KOPT-K1 (cell line): ENCODE measurements at regions not wholly inside any gene's neighbourhood (a gene's known extent, or its start where the extent isn't known, plus 50 kb on each side); places are given as distances from the start of the nearest gene placed in this dataset.
"Not testable (repeated sequence)": the region's sequence is repeated elsewhere in the genome, so short reads cannot be mapped to it uniquely, and the experiment has no call there.

Experiments used
- H3K27ac ChIP-seq: fragments of 200-600 bp; sonication (generic); 2 replicates; pipeline ENCODE4 v1.5.1; 2016; ENCODE audit warnings: antibody characterized with exemption, mild to moderate bottlenecking, low read depth, low read length; ENCODE audit not compliant: poor library complexity, severe bottlenecking
- H3K36me3 ChIP-seq: fragments of 200-600 bp; sonication (generic); 2 replicates; pipeline ENCODE4 v1.5.1; 2017; ENCODE audit warnings: antibody characterized with exemption, mild to moderate bottlenecking, low read length, moderate library complexity; ENCODE audit not compliant: insufficient read depth
- H3K9me3 ChIP-seq: fragments of 200-600 bp; sonication (generic); 2 replicates; pipeline ENCODE4 v1.5.1; 2017; ENCODE audit warnings: antibody characterized with exemption, low read length, mild to moderate bottlenecking; ENCODE audit not compliant: insufficient read depth, poor library complexity, severe bottlenecking

DNA sequence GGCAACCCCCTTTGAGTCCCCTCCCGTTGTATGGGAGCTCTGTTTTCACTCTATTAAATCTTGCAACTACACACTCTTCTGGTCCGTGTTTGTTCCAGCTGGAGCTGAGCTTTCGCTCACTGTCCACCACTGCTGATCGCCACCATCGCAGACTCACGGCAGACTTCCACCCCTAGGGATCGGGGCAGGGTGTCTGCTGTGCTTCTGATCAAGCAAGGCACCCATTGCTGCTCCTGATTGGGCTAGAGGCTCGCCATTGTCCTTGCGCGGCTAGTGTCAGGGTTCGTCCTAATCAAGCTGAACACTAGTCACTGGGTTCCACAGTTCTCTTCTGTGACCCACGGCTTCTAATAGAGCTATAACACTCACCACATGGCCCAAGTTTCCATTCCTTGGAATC is 442.8 kb downstream of the SLITRK1 start:
- H3K27ac ChIP-seq, H3K9me3 ChIP-seq, H3K36me3 ChIP-seq: not testable (repeated sequence)

DNA sequence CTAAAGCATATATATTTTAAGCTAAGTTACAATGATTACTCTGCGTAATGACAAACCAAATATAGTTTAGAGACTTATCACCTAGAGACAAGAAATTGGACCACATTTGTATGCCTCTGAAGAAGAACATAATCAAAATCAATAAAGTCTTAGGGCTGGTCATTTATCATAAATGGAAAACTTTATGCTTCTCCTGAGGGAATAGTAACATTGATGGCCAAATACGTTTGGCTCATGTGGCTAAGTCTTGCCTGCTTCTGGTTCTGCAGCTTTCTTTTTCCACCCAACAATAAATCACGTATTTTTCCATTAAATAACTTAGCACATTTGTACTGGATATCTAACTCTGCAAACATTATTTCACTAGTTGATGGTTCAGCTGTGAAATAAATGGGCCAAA is 458.4 kb downstream of the SLITRK1 start:
- no peaks in the 10 kb centered on the region for H3K36me3 ChIP-seq
- H3K27ac ChIP-seq = no peak overlapping the region
- no peaks in the 10 kb centered on the region for H3K9me3 ChIP-seq

DNA sequence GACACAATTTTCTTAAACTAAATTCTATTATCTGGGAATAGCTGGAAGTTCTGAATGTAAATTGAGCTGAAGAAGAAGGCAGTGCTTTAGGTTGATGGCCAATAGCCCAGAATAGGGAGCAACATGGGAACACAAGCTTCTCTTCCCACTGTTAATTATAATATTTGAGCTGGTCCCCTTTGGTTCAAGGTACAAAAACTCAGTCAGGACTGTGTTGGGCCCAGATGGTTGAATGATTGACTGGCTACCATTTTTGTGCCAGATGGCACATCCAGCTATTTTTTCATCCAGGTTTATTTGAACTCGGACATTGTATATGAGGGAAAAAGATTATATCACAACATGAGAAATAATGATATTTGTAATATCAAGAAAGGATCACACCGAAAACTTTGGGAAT is 458.9 kb downstream of the SLITRK1 start:
- Histone ChIP-seq H3K36me3 (no peaks in the 10 kb centered on the region), H3K27ac (no peak overlapping the region), H3K9me3 (no peaks in the 10 kb centered on the region)

DNA sequence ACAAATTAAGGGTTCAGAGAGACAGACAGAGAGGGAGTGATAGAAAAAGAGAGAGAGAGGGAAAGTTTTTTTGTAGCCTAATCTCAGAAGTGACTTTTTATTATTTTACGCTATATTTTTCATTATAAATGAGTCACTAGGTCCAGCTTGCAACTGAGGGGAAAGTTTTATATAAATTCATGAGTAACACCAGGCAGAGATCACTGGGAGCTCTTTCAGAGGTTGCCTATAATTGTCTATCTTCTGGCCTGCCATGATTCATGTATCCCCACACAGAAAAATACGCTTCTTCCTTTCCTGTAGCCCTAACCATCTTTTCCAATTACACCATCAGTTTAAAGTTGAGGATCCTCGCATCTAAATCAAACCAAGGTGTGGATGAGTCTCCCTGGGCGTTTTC is 467.9 kb downstream of the SLITRK1 start:
- no peaks in the 10 kb centered on the region for H3K36me3 ChIP-seq
- H3K9me3 ChIP-seq = no peaks in the 10 kb centered on the region
- no peak overlapping the region for H3K27ac ChIP-seq

DNA sequence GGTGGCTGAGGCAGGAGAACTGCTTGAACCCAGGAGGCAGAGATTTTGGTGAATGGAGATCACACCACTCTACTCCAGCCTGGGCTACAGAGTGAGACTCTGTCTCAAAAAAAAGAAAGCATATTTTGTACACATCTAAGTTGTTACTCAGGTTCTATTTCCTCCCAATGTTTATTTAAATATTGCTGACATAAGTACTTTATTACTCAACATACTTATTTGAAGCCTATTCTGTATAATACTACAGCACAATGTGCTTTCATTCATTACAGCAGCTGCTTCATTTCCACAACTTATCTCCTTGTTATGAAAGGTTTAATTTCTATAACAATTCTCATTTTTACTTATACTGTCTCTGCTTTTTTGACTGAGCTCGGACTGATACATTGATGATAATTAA is 495.7 kb downstream of the SLITRK1 start:
- Histone ChIP-seq H3K36me3 (no peaks in the 10 kb centered on the region), H3K27ac (no peak overlapping the region), H3K9me3 (no peaks in the 10 kb centered on the region)

DNA sequence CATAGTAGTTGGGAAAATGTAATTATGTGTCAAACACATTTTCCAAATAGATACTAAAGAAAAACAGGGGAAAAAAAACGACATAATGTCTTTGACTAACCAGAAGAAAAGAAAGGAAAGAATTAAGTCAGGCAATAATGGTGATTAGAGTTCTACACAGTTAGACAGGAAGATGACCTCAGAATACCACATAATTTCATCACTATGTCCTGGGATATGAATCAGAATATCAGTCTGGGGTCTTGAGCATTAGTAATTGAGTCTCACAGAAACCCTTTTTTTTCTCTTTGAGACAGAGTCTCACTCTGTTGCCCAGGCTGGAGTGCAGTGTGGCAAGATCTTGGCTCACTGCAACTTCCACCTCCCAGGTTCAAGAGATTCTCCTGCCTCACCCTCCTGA is 503.4 kb downstream of the SLITRK1 start:
- Histone ChIP-seq H3K36me3 (no peaks in the 10 kb centered on the region), H3K27ac (no peak overlapping the region), H3K9me3 (no peaks in the 10 kb centered on the region)

DNA sequence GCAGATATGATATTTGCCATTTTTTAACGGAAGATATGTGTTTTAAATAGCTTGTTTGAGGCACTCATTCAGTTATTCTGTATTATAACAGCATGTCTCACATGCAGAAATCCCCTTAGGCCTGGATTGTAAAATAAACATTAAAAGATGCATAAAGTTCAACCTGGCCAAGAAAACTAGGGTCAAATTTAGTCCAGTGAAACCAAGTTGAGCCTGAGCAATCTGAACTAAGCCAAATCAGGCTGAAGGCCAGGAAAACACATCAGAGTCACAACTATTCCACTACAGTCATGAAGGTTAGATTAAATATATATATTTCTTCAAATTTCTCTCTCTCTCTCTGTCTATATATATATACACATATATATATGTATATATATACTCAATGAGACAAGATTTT is 504.8 kb downstream of the SLITRK1 start:
- no peaks in the 10 kb centered on the region for H3K36me3 ChIP-seq
- no peak overlapping the region for H3K27ac ChIP-seq
- H3K9me3 ChIP-seq = no peaks in the 10 kb centered on the region

DNA sequence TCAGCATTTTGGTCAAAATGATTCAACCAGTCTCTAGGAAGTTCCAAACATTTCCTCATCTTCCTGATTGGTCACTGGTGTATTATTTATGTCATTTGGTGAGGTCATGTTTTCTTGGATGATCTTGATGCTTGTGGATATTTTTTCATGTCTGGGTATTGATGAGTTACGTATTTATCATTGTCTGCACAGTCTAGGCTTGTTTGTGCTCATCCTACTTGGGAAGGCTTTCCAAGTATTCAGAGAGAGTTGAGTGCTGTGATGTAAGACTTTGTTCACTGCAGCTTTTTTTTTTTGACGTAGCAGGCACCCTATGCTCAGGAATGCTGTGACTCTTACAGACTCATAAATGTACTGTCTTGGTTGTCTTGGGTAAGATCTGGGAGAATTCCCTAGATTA is 509.5 kb downstream of the SLITRK1 start:
- no peaks in the 10 kb centered on the region for H3K9me3 ChIP-seq
- H3K36me3 ChIP-seq = no peaks in the 10 kb centered on the region
- H3K27ac ChIP-seq = no peak overlapping the region

DNA sequence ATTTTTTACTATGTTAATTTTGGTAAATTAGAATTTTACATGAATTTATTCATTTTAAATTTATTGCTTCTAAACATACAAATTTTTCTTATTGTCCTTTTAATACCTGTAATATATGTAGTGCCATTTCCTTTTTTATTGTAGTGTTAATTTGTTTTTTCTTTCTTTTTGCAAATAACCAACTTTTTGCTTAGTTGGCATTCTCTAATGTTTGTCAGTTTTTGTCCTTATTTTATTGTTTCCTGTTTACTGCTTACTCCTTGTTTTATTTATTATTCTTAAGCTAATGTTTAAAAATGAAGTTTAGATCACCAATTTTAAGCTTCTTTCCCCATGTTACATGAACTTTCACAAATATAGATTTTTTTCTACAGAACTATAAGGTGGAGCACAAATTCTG is 516.6 kb downstream of the SLITRK1 start:
- H3K27ac ChIP-seq = no peak overlapping the region
- H3K36me3 ChIP-seq = no peaks in the 10 kb centered on the region
- no peaks in the 10 kb centered on the region for H3K9me3 ChIP-seq

DNA sequence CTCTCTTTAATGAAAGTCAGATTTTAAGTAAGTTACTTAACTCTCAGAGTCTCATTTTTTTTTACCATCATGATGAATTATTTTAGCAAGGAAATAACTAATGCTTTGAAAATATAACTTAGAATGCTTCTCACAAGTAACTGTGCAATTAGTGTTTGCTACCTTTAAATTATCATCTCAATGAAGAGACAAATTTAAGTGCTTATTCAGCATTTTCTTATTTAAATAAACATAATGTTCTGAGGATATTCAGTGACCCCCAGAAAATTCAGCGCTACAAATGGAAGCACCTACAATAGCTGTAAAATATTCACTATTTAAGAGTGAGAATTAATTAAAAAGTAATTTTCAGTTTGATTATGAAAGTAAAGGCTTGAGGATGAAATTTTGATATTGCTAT is 527.2 kb downstream of the SLITRK1 start:
- no peak overlapping the region for H3K27ac ChIP-seq
- H3K36me3 ChIP-seq = no peaks in the 10 kb centered on the region
- no peaks in the 10 kb centered on the region for H3K9me3 ChIP-seq

DNA sequence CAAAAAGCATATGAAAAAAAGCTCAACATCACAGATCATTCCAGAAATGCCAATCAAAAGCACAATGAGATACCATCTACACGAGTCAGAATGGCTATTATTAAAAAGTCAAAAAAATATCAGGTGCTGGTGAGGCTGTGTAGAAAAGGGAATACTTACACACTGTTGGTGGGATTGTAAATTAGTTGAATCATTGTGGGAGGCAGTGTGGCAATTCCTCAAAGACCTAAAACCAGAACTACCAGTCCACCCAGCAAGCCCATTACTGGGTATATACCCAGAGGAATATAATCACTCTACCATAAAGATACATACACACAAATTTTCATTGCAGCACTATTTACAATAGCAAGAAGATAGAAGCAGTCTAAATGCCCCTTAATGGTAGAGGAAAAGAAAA is 529.9 kb downstream of the SLITRK1 start:
- H3K9me3 ChIP-seq = no peaks in the 10 kb centered on the region
- H3K36me3 ChIP-seq = no peaks in the 10 kb centered on the region
- H3K27ac ChIP-seq = no peak overlapping the region

DNA sequence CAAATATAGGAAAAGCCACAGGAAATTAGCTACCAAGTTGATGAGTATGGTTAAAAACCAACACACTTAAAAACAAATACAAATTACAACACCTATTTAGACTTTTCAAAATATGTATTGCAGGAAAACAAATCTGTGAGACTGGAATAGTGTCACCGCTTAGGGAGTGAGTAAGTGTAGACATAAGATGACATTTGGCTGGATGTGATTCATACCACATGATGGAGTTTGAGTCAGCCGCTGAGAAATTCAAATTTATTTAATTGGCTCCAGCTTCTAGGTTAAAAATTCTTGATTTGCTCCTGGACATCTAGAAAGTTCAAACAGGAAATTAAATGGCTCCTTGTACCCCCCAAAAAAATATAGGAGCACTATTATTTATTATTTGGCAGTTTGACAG is 531.7 kb downstream of the SLITRK1 start:
- Histone ChIP-seq H3K27ac (no peak overlapping the region), H3K9me3 (no peaks in the 10 kb centered on the region), H3K36me3 (no peaks in the 10 kb centered on the region)

DNA sequence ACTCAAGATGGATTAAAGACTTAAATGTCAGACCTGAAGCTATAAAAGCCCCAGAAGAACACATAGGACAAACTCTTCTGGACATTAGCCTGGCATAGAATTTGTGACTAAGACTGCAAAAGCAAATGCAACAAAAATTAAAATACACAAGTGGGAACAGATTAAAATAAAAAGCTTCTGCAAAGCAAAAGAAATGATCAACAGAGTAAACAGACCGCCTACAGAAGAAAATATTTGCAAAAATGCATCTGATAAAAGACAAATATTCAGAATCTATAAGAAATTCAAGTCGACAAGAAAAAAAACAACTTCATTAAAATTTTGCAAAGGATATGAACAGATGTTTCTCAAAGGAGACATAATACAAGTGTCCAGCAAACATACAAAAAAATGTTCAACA is 537.8 kb downstream of the SLITRK1 start:
- no peak overlapping the region for H3K27ac ChIP-seq
- no peaks in the 10 kb centered on the region for H3K9me3 ChIP-seq
- H3K36me3 ChIP-seq = no peaks in the 10 kb centered on the region

DNA sequence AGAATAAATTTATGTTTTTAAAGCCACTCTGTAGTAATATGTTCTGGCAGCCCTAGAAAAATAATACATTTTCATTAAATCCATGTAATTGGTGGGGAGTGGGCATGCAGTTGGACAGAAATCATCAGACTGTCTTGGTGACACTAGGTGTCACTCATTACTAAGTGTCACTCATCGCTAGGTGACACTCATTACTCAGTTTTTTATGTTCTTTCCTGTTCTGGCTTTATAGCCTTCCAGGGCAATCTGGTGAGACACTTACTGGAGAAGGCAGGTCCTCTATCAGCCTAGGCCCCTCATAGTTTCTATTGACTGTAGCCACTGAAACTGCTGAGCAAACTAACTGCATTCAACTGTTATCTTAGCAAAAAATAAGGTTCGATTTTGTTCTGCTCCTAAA is 542.1 kb downstream of the SLITRK1 start:
- Histone ChIP-seq H3K36me3 (no peaks in the 10 kb centered on the region), H3K9me3 (no peaks in the 10 kb centered on the region), H3K27ac (no peak overlapping the region)

DNA sequence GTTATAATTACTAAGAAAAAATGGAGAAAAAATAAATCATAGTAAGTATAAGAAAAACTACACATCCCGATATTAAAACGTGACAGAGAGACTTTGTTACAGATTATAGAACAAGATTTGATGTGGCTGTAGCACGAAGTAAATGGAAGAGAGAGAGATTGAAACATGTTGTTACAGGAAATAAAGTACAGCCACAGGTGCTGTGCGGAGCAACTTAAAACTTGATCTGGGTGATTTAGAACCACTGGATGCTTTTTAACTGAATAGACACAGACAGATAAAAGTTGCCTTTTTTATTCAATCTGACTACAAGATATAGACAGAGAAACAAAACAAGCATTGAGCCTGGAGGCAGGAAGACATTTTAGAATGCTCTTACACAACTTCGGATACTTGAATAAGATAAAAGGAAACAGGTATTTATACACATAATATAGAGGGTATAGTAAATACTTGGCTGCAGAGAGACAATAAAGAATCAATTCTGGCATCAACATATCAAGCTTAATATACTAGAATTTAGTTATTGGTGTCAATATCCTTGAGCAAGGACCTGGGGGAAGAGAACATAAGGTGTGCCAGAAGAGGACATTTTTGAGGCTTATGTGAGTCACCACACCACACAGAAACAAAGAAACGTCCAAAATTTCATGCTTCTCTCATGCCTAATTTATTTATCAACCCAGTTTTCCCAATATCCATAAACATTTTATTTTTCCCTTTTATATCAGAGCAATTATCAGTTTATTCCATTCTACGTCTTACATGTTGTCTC is 548.5 kb downstream of the SLITRK1 start:
- Histone ChIP-seq H3K36me3 (no peaks in the 10 kb centered on the region), H3K9me3 (no peaks in the 10 kb centered on the region), H3K27ac (no peak overlapping the region)

DNA sequence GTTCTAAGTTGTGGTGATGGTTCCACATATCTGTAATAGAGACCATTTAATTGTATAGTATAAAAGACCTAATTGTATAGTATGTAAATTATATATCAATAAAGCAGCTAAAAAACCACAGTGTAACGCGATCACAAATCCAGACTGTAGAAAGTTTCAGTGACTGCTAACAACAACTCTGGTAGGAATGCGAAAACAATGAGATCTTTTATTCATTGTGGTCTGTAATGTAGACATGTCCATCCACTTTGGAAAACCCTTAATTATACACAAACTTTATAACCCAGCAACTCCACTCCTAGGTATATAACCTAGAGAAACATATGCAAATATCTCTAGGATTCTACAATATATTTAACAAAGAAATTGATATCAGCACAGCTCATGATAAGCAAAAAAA is 549.5 kb downstream of the SLITRK1 start:
- Histone ChIP-seq H3K27ac (no peak overlapping the region), H3K36me3 (no peaks in the 10 kb centered on the region), H3K9me3 (no peaks in the 10 kb centered on the region)
